ENCODE measurements at regions not wholly inside any gene's neighbourhood (a gene's known extent, or its start where the extent isn't known, plus 50 kb on each side); places are given as distances from the start of the nearest gene placed in this dataset.
"Not testable (repeated sequence)": the region's sequence is repeated elsewhere in the genome, so short reads cannot be mapped to it uniquely, and the experiment has no call there.

- DNase-seq, result no peak
Measured at GRCh38 chr4:19579608-19580007, 672.1 kb upstream of the SLIT2 start.

- DNase-seq, result no peak
Measured at GRCh38 chr4:19577097-19577496, 674.6 kb upstream of the SLIT2 start.

GRCh38 chr4:19575924-19576323, 675.8 kb upstream of the SLIT2 start:
- DNase-seq, result no peak

GRCh38 chr4:19566041-19566440, 685.7 kb upstream of the SLIT2 start:
- DNase-seq, result no peak

- no peak for DNase-seq
Measured at GRCh38 chr4:19562456-19562855, 689.2 kb upstream of the SLIT2 start.

- no peak for DNase-seq
Measured at GRCh38 chr4:19557161-19557560, 694.5 kb upstream of the SLIT2 start.

- not testable (repeated sequence) for DNase-seq
Measured at GRCh38 chr4:19556276-19556675, 695.4 kb upstream of the SLIT2 start.

GRCh38 chr4:19547463-19547862, 704.2 kb upstream of the SLIT2 start:
- DNase-seq, result no peak

GRCh38 chr4:19544446-19545125, 707.1 kb upstream of the SLIT2 start:
- DNase-seq, result no peak

- DNase-seq, result no peak
Measured at GRCh38 chr4:19540859-19541540, 710.7 kb upstream of the SLIT2 start.

GRCh38 chr4:19539201-19539600, 712.5 kb upstream of the SLIT2 start:
- DNase-seq, result no peak

GRCh38 chr4:19534159-19534558, 717.5 kb upstream of the SLIT2 start:
- no peak for DNase-seq

- DNase-seq, result no peak
Measured at GRCh38 chr4:19531906-19532848, 719.5 kb upstream of the SLIT2 start.

- DNase-seq, result no peak
Measured at GRCh38 chr4:19523964-19524363, 727.7 kb upstream of the SLIT2 start.

GRCh38 chr4:19522966-19523365, 728.7 kb upstream of the SLIT2 start:
- no peak for DNase-seq

- DNase-seq, result no peak
Measured at GRCh38 chr4:19520939-19521520, 730.7 kb upstream of the SLIT2 start.

GRCh38 chr4:19514276-19515070, 737.2 kb upstream of the SLIT2 start:
- no peak for DNase-seq

GRCh38 chr4:19512086-19512485, 739.6 kb upstream of the SLIT2 start:
- no peak for DNase-seq

- no peak for DNase-seq
Measured at GRCh38 chr4:19510993-19511392, 740.7 kb upstream of the SLIT2 start.

- no peak for DNase-seq
Measured at GRCh38 chr4:19508442-19508841, 743.3 kb upstream of the SLIT2 start.

- no peak for DNase-seq
Measured at GRCh38 chr4:19497705-19498104, 754.0 kb upstream of the SLIT2 start.

- no peak for DNase-seq
Measured at GRCh38 chr4:19496756-19497155, 754.9 kb upstream of the SLIT2 start.
